Activated T-cell treated with anti-CD3 and anti-CD28 coated beads, Interleukin-2, amount 50 U/mL, for 4 hours (primary cell): ENCODE measurements at regions not wholly inside any gene's neighbourhood (a gene's known extent, or its start where the extent isn't known, plus 50 kb on each side); places are given as distances from the start of the nearest gene placed in this dataset.

Experiments
- ATAC-seq, 2 donors: fragments of 200-7000 bp; cut with Tn5 transposase; one replicate each; pipeline ENCODE4 v1.10.0; 2021
- DNase-seq: peaks from one replicate; pipeline ENCODE4 v3.0.0-alpha.2; 2020
- H3K27me3 Mint-ChIP-seq: one replicate; pipeline ENCODE4 v1.8.0; 2021; ENCODE audit warnings: low read depth, mixed read lengths
- H3K36me3 Mint-ChIP-seq: one replicate; pipeline ENCODE4 v1.8.0; 2022; ENCODE audit warnings: mixed read lengths; ENCODE audit not compliant: insufficient read depth
- H3K4me1 Mint-ChIP-seq: one replicate; pipeline ENCODE4 v1.8.0; 2021; ENCODE audit warnings: low read depth, mixed read lengths
- H3K4me3 Mint-ChIP-seq: one replicate; pipeline ENCODE4 v1.8.0; 2021; ENCODE audit warnings: mild to moderate bottlenecking, moderate library complexity, mixed read lengths
- H3K9me3 Mint-ChIP-seq: one replicate; pipeline ENCODE4 v1.8.0; 2021; ENCODE audit warnings: mixed read lengths

DNA sequence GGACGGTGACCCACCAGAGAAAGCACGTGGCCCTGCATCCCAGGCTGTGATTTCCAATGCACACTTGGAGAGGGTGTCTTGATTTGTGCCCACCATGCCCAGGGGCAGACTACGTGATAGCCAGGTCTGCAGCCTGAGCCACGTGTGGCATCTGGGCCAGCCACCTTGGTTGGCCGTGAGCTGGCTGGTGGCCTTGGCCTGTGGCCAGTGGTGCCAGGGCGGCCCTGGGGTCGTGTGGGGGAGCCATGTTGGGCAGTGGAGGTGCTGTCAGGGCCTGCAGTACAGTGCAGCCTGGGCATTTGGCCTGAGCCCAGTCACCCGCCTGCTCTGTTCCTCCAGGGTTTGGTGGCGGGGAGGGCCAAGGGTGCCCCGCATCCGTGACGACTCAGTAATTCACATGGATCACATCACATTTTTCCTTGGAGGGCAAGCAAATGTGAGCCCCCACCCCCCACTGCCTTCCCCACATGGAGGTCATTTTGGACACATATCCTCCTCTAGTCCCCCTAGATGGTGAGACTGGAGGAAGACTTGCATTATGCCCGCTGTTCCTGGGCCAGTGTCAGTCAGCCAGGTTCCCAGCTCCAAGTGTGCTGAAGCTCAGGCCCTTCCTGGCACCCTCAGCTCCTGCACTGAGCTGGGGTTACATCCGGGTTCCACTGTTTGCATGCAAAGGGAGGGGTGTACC lies 201.4 kb downstream of the UBE3A start:
- ATAC-seq, result no peak
- H3K36me3 Mint-ChIP-seq, result no peaks in the 10 kb centered on the region
- H3K27me3 Mint-ChIP-seq, result no peaks in the 10 kb centered on the region
- H3K4me3 Mint-ChIP-seq, result no peak overlapping the region
- no peak for DNase-seq
- peaks cover 4% of the 10 kb centered on the region for H3K9me3 Mint-ChIP-seq
- no peaks in the 10 kb centered on the region for H3K4me1 Mint-ChIP-seq

DNA sequence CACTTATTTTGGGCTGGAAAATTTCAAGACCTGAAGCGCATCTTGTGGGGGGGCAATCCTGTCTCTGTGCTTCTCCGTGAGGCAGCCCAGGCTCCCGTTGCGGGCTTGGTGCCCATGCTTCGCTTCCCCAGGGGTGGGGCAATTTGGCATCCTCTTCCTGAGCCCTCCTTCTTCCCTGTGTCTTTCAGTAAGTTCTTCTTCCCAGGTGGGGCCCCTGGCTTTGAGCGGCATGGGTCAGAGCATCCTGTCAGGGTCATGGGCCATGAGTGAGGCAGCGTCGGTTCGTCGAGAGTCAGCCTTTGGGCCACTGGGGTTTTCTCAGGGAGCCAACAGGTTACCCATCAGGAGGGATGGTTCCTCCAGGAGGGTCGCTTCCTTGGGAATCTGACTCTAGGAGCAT lies 200.7 kb downstream of the UBE3A start:
- Mint-ChIP-seq H3K27me3 (no peaks in the 10 kb centered on the region), H3K36me3 (no peaks in the 10 kb centered on the region), H3K4me1 (no peaks in the 10 kb centered on the region), H3K9me3 (peaks cover 4% of the 10 kb centered on the region), H3K4me3 (no peak overlapping the region)
- no peak for DNase-seq
- no peak for ATAC-seq

DNA sequence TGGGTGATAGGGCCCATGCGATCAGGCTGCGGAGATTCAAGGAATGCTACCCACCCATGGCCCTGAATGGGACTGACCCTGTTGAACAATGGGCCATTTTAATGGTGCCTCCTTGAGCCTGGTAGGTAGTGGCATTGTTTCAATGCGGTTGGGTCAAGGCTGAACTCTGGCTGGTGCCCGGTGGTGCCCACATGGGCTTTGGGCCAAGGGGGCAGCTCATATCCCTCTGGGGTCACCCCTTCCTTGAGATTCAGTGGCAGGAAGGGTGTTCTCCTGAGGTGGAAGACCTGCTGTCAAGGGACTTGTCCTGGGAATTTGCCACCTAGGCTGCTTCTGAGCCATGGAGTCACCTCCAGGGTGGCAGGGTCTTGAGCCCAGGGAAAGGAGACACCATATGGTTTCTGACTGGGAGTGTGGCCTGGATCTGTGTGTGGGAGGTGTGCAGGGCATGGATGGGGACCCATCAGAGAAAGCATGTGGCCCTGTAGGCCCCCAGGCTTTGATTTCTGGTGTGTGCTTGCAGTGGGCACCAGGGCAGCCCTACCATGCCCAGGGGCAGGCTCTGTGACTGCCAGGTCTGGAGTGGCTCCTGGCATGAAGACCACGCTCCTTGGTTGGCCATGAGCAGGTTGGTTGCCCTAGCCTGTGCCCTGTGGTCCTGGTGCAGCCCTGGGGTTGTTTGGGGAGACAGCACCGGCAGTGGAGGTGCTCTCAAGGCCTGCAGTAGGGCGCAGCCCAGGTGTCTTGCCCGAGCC lies 199.9 kb downstream of the UBE3A start:
- Mint-ChIP-seq H3K4me1 (no peaks in the 10 kb centered on the region), H3K27me3 (no peaks in the 10 kb centered on the region), H3K4me3 (no peak overlapping the region), H3K36me3 (no peaks in the 10 kb centered on the region), H3K9me3 (peaks cover 2% of the 10 kb centered on the region)
- DNase-seq, result peak; percentile 2
- ATAC-seq, result no peak

- Mint-ChIP-seq H3K4me1 (no peaks in the 10 kb centered on the region), H3K36me3 (no peaks in the 10 kb centered on the region), H3K4me3 (no peak overlapping the region), H3K27me3 (no peaks in the 10 kb centered on the region), H3K9me3 (no peaks in the 10 kb centered on the region)
- ATAC-seq (no peak), DNase-seq (no peak)
These were observed 199.1 kb downstream of the UBE3A start for GRCh38 chr15:25239471-25240345.

GRCh38 chr15:25240461-25241021 lies 198.3 kb downstream of the UBE3A start:
- ATAC-seq (no peak), DNase-seq (no peak)
- H3K36me3 Mint-ChIP-seq, result no peaks in the 10 kb centered on the region
- no peaks in the 10 kb centered on the region for H3K4me1 Mint-ChIP-seq
- no peak overlapping the region for H3K4me3 Mint-ChIP-seq
- H3K27me3 Mint-ChIP-seq, result no peaks in the 10 kb centered on the region
- H3K9me3 Mint-ChIP-seq, result no peaks in the 10 kb centered on the region

- ATAC-seq (no peak), DNase-seq (peak; percentile 1)
- H3K27me3 Mint-ChIP-seq, result no peaks in the 10 kb centered on the region
These were observed 197.5 kb downstream of the UBE3A start for GRCh38 chr15:25241241-25241801.

GRCh38 chr15:25242166-25242879 lies 196.5 kb downstream of the UBE3A start:
- Mint-ChIP-seq H3K4me1 (no peaks in the 10 kb centered on the region), H3K27me3 (no peaks in the 10 kb centered on the region), H3K9me3 (peaks cover 3% of the 10 kb centered on the region), H3K4me3 (no peak overlapping the region), H3K36me3 (no peaks in the 10 kb centered on the region)
- no peak for ATAC-seq
- peak; percentile 1 for DNase-seq

More at GRCh38 chr15:25241241-25241801, 197.5 kb downstream of the UBE3A start:
- no peak overlapping the region for H3K4me3 Mint-ChIP-seq
- no peaks in the 10 kb centered on the region for H3K36me3 Mint-ChIP-seq
- H3K4me1 Mint-ChIP-seq, result no peaks in the 10 kb centered on the region
- H3K9me3 Mint-ChIP-seq, result no peaks in the 10 kb centered on the region

- H3K36me3 Mint-ChIP-seq, result no peaks in the 10 kb centered on the region
- ATAC-seq, result no peak
- peak; percentile 3 for DNase-seq
- peaks cover 3% of the 10 kb centered on the region for H3K9me3 Mint-ChIP-seq
- H3K27me3 Mint-ChIP-seq, result no peaks in the 10 kb centered on the region
- no peaks in the 10 kb centered on the region for H3K4me1 Mint-ChIP-seq
- no peak overlapping the region for H3K4me3 Mint-ChIP-seq
These were observed 195.6 kb downstream of the UBE3A start for GRCh38 chr15:25242957-25243799.

GRCh38 chr15:25243800-25244097 lies 195.1 kb downstream of the UBE3A start:
- DNase-seq (peak; percentile 1), ATAC-seq (no peak)
- Mint-ChIP-seq H3K9me3 (peaks cover 3% of the 10 kb centered on the region), H3K4me3 (no peak overlapping the region), H3K4me1 (no peaks in the 10 kb centered on the region), H3K36me3 (no peaks in the 10 kb centered on the region), H3K27me3 (no peaks in the 10 kb centered on the region)

DNA sequence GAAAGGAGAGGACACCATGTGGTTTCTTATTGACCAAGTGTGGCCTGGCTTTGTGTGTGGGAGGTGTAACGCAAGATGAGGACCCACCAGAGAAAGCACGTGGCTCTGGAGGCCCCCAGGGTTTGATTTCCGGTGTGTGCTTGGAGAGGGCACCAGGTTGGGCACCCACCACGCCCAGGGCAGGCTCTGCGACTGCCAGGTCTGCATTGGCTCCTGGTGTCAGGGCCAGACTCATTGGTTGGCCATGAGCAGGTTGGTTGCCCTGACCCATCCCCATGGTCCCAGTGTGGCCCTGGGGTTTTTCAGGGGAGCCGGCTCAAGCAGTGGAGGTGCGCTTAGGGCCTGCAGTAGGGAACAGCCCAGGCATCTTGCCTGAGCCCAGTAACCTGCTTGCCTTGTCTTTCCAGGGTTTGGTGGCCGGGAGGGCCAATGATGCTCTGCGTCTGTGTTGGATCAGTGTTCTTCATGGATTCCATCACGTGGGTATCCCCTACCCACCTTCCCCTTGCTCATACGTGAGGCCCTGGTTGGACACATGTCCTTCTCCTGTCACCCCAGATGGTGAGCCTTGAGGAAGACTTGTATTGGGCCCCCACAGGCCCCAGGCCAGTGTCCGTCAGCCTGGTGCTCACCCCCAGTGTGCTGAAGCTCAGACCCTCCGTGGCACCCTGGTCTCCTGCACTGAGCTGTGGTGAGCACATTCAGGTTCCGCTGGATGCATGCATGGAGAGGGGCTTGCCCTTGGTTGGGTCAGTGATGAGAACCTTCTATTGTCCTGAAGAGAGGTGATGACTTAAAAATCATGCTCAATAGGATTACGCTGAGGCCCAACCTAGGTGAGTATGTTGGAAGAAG lies 193.9 kb downstream of the UBE3A start:
- H3K36me3 Mint-ChIP-seq, result no peaks in the 10 kb centered on the region
- H3K27me3 Mint-ChIP-seq, result no peaks in the 10 kb centered on the region
- ATAC-seq (no peak), DNase-seq (no peak)
- H3K4me1 Mint-ChIP-seq, result no peaks in the 10 kb centered on the region
- H3K4me3 Mint-ChIP-seq, result no peak overlapping the region
- H3K9me3 Mint-ChIP-seq, result peaks cover 3% of the 10 kb centered on the region

- no peaks in the 10 kb centered on the region for H3K27me3 Mint-ChIP-seq
- no peaks in the 10 kb centered on the region for H3K4me1 Mint-ChIP-seq
- H3K4me3 Mint-ChIP-seq, result no peak overlapping the region
- H3K36me3 Mint-ChIP-seq, result no peaks in the 10 kb centered on the region
- DNase-seq (peak; percentile 1), ATAC-seq (no peak)
- H3K9me3 Mint-ChIP-seq, result peaks cover 3% of the 10 kb centered on the region
These were observed 192.8 kb downstream of the UBE3A start for GRCh38 chr15:25245801-25246622.
